Hepatocyte (in vitro differentiated cells): ENCODE measurements at regions not wholly inside any gene's neighbourhood (a gene's known extent, or its start where the extent isn't known, plus 50 kb on each side); places are given as distances from the start of the nearest gene placed in this dataset.

Experiments
- DNase-seq: peaks from one replicate; pipeline ENCODE4 v3.0.0-alpha.2; 2016; ENCODE audit warnings: low spot score
- H2AFZ ChIP-seq: fragments of 200-600 bp; sonication (generic); 2 replicates; pipeline ENCODE4 v1.6.0; 2016; ENCODE audit warnings: antibody characterized with exemption, mild to moderate bottlenecking
- H3K27ac ChIP-seq: fragments of 200-600 bp; sonication (generic); 2 replicates; pipeline ENCODE4 v1.5.1; 2016; ENCODE audit warnings: mild to moderate bottlenecking
- H3K27me3 ChIP-seq: fragments of 200-600 bp; sonication (generic); 2 replicates; pipeline ENCODE4 v1.6.1; 2016
- H3K36me3 ChIP-seq: fragments of 200-600 bp; sonication (generic); replicated peaks from 2 replicates; pipeline ENCODE4 v1.5.1; 2016; ENCODE audit warnings: low read depth; ENCODE audit not compliant: insufficient read depth
- H3K4me1 ChIP-seq: fragments of 200-600 bp; sonication (generic); 2 replicates; pipeline ENCODE4 v1.5.1; 2016; ENCODE audit warnings: mild to moderate bottlenecking, moderate library complexity; ENCODE audit not compliant: insufficient read depth
- H3K4me2 ChIP-seq: fragments of 200-600 bp; sonication (generic); 2 replicates; pipeline ENCODE4 v1.6.0; 2016
- H3K4me3 ChIP-seq: fragments of 200-600 bp; sonication (generic); 2 replicates; pipeline ENCODE4 v1.5.1; 2016; ENCODE audit warnings: mild to moderate bottlenecking
- H3K79me2 ChIP-seq: fragments of 200-600 bp; sonication (generic); 2 replicates; pipeline ENCODE4 v1.6.0; 2017; ENCODE audit warnings: mild to moderate bottlenecking
- H3K9me2 ChIP-seq: fragments of 200-600 bp; sonication (generic); replicated peaks from 2 replicates; pipeline ENCODE4 v1.6.0; 2017; ENCODE audit warnings: mild to moderate bottlenecking; ENCODE audit not compliant: insufficient read depth
- H3K9me3 ChIP-seq: fragments of 200-600 bp; sonication (generic); 2 replicates; pipeline ENCODE4 v1.5.1; 2016; ENCODE audit warnings: low read depth, mild to moderate bottlenecking
- H4K20me1 ChIP-seq: fragments of 200-600 bp; sonication (generic); 2 replicates; pipeline ENCODE4 v1.6.0; 2016; ENCODE audit warnings: mild to moderate bottlenecking; ENCODE audit not compliant: insufficient read depth, poor library complexity, severe bottlenecking
- EZH2 ChIP-seq: fragments of 200-600 bp; sonication (generic); IDR thresholded peaks from 2 replicates; pipeline ENCODE4 v1.6.1; 2016; ENCODE audit warnings: antibody characterized with exemption, mild to moderate bottlenecking, borderline replicate concordance
- EZH2phosphoT487 ChIP-seq: fragments of 200-600 bp; sonication (generic); IDR thresholded peaks from one replicate; pipeline ENCODE4 v1.6.1; 2018; ENCODE audit warnings: antibody characterized with exemption, mild to moderate bottlenecking, low read depth, moderate library complexity; ENCODE audit not compliant: unreplicated experiment, severe bottlenecking
- WGBS: methylation state at CpG from one replicate; pipeline ENCODE4 v1.1.6; 2016; ENCODE audit warnings: low lambda C conversion rate; ENCODE audit errors: missing lambda C conversion rate; 5-methylcytosine and 5-hydroxymethylcytosine counted together
- TF ChIP-seq, protein P1 (sequence below): fragments of 200-600 bp; sonication (generic); IDR thresholded peaks from 2 replicates; pipeline ENCODE4 v1.5.1; 2016; ENCODE audit warnings: antibody characterized with exemption, mild to moderate bottlenecking; ENCODE audit not compliant: poor library complexity

DNA sequence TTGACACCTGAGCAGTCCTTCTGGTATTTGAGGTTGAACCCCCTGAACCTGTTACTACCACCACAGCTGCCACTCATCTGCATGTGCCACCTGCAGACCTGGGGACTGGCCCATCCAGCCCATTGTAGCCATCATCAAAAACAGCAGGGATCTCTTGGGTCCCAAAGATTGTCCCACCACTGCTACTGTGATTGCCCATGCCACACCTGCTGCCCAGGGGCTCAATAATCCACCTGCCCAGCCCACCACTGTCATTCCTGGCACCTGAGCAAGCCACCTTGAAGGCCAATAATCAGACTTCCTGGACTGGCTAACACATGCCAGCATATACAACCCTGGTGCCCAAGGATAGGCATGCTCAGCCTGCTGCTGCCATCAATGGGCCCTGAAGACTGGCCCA lies 327.6 kb downstream of the CYRIA start:
- DNase-seq, result no peak
- H3K9me2 ChIP-seq, result no peaks in the 10 kb centered on the region
- H3K9me3 ChIP-seq, result no peaks in the 10 kb centered on the region
- H3K79me2 ChIP-seq, result no peaks in the 10 kb centered on the region
- H3K4me3 ChIP-seq, result no peak overlapping the region
- H3K4me2 ChIP-seq, result no peak overlapping the region
- no peaks in the 10 kb centered on the region for H3K36me3 ChIP-seq
- no peaks in the 10 kb centered on the region for H3K27me3 ChIP-seq
- no peak overlapping the region for H3K27ac ChIP-seq
- no peak overlapping the region for H2AFZ ChIP-seq
- H4K20me1 ChIP-seq, result no peaks in the 10 kb centered on the region
- TF ChIP-seq EZH2phosphoT487, result no peak
- TF ChIP-seq, protein P1, sequence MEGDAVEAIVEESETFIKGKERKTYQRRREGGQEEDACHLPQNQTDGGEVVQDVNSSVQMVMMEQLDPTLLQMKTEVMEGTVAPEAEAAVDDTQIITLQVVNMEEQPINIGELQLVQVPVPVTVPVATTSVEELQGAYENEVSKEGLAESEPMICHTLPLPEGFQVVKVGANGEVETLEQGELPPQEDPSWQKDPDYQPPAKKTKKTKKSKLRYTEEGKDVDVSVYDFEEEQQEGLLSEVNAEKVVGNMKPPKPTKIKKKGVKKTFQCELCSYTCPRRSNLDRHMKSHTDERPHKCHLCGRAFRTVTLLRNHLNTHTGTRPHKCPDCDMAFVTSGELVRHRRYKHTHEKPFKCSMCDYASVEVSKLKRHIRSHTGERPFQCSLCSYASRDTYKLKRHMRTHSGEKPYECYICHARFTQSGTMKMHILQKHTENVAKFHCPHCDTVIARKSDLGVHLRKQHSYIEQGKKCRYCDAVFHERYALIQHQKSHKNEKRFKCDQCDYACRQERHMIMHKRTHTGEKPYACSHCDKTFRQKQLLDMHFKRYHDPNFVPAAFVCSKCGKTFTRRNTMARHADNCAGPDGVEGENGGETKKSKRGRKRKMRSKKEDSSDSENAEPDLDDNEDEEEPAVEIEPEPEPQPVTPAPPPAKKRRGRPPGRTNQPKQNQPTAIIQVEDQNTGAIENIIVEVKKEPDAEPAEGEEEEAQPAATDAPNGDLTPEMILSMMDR, result no peak
- no peak for TF ChIP-seq EZH2
- no peaks in the 10 kb centered on the region for H3K4me1 ChIP-seq

DNA sequence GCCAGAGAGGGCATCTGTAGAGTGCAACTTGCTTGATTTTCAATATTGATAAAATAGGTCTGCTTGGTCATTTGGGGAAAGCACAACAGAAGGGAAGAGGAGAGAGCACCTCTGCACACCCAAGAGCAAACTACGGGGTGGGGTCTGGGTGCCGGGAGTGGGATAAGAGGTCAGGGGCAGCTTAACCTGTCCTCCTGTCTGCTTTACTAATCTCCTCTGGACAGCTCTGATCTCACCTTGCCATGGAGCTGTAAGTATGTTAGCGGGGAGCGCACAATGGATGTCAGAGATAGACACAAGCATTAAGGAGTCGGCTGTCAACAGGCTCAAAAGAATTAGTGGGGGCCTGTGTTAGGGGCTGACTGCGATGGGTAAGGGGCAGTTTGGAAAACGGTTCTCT lies 328.7 kb downstream of the CYRIA start:
- DNase-seq, result no peak
- Histone ChIP-seq H3K4me2 (no peak overlapping the region), H3K79me2 (no peaks in the 10 kb centered on the region), H3K4me3 (no peak overlapping the region), H3K9me3 (no peaks in the 10 kb centered on the region), H3K27ac (no peak overlapping the region), H3K27me3 (no peaks in the 10 kb centered on the region), H3K4me1 (no peaks in the 10 kb centered on the region), H3K9me2 (no peaks in the 10 kb centered on the region), H3K36me3 (no peaks in the 10 kb centered on the region), H2AFZ (no peak overlapping the region), H4K20me1 (no peaks in the 10 kb centered on the region)
- TF ChIP-seq EZH2phosphoT487, result no peak
- TF ChIP-seq, protein P1, result no peak
- no peak for TF ChIP-seq EZH2
- WGBS, result 81% methylated on average over 7 of the region's 7 CpGs

DNA sequence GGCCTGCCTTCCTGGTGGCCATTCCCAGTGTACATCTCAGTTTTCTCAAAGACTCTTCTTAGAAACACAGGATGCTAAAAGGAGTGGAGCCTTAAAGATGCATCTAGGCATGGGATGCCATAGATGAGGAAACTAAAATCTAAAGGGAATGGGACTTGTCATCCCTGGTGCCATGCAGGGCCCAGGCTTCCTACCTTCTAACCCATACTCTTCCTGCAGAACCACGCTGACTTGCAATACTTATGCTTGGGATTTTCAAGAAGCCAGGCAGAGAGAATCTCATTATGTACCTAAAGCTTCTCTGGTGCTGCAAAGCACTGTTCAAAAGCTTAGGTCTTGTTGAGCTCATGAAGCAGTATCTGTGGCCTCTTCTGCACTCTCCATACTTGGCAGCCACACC lies 329.1 kb downstream of the CYRIA start:
- no peaks in the 10 kb centered on the region for H3K79me2 ChIP-seq
- H3K27ac ChIP-seq, result no peak overlapping the region
- H3K27me3 ChIP-seq, result no peaks in the 10 kb centered on the region
- no peak overlapping the region for H3K4me2 ChIP-seq
- no peak for DNase-seq
- TF ChIP-seq, protein P1, result no peak
- TF ChIP-seq EZH2phosphoT487 (no peak), EZH2 (no peak)
- WGBS, result 94% methylated on average over 1 of the region's 1 CpG
- H3K9me2 ChIP-seq, result no peaks in the 10 kb centered on the region
- no peak overlapping the region for H2AFZ ChIP-seq
- no peaks in the 10 kb centered on the region for H3K36me3 ChIP-seq
- H3K4me3 ChIP-seq, result no peak overlapping the region
- H4K20me1 ChIP-seq, result no peaks in the 10 kb centered on the region
- H3K9me3 ChIP-seq, result no peaks in the 10 kb centered on the region
- H3K4me1 ChIP-seq, result no peaks in the 10 kb centered on the region

DNA sequence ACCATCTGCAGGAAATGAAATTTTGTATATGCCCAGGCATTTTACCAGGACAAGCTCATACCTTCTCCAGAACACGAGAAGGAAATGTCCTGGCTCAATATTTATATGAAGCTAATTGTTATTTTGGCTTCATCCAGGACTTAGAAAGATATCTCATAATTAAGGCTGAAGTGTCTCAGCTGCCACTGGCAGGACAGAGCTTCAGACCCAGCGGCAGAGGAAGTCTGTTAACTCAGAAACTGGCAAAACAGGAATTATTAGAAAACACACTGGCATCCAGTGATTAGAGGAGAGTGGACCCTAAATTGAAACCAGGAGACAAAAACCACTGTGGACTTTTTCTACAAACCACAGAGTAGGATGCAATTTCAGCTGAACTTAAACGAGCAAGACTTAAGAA lies 329.7 kb downstream of the CYRIA start:
- 65% methylated on average over 3 of the region's 3 CpGs for WGBS
- no peak overlapping the region for H3K27ac ChIP-seq
- DNase-seq, result no peak
- H3K9me2 ChIP-seq, result no peaks in the 10 kb centered on the region
- H3K9me3 ChIP-seq, result no peaks in the 10 kb centered on the region
- H3K4me2 ChIP-seq, result no peak overlapping the region
- H3K4me1 ChIP-seq, result peaks cover 4% of the 10 kb centered on the region
- H3K79me2 ChIP-seq, result no peaks in the 10 kb centered on the region
- H4K20me1 ChIP-seq, result no peaks in the 10 kb centered on the region
- H3K4me3 ChIP-seq, result no peak overlapping the region
- H3K36me3 ChIP-seq, result no peaks in the 10 kb centered on the region
- TF ChIP-seq, protein P1, result no peak
- TF ChIP-seq EZH2phosphoT487 (no peak), EZH2 (no peak)
- H2AFZ ChIP-seq, result no peak overlapping the region
- H3K27me3 ChIP-seq, result no peaks in the 10 kb centered on the region
